ENCODE measurements at regions not wholly inside any gene's neighbourhood (a gene's known extent, or its start where the extent isn't known, plus 50 kb on each side); places are given as distances from the start of the nearest gene placed in this dataset.

DNA sequence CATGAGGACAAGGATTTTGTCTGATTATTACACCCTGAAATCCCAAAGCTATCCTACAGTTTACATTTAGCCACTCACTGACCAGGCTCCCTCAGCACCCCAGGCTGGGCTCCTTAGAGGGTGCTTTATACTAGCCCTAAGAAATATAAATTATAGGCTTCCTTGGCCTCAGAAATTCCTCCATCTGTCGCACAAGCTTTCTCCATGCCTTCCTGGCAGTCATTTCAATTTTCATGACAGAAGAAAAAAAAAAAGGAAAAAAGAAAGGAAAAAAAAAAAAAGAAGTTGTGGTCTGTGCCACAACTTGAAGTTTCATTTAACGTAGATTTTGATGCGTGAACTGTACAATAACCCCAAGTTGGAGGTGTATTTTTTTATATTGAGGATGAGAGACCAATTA lies 719.5 kb downstream of the BCL11A start:
- TF ChIP-seq EZH2 (IDR thresholded peaks at IDR 0.05; ENCODE audit: borderline replicate concordance, low read length) (no peak), CTCF (IDR thresholded peaks at IDR 0.05; ENCODE audit: low read length) (no peak)
- H3F3A ChIP-seq (ENCODE audit: insufficient read depth, low read length), result no peaks in the 10 kb centered on the region
- no peaks in the 10 kb centered on the region for H3K79me2 ChIP-seq (ENCODE audit: insufficient read depth, low read length)
- no peaks in the 10 kb centered on the region for H3K4me1 ChIP-seq (ENCODE audit: insufficient read depth, low read length, severe bottlenecking)
- H3K4me3 ChIP-seq (ENCODE audit: low read depth, low read length, poor library complexity, severe bottlenecking), result no peak overlapping the region
- H3K27me3 ChIP-seq (ENCODE audit: insufficient read depth, low read length), result no peaks in the 10 kb centered on the region
- H3K9ac ChIP-seq (ENCODE audit: low read length), result no peak overlapping the region
- no peaks in the 10 kb centered on the region for H3K9me2 ChIP-seq (ENCODE audit: low read depth, low read length)
- no peak overlapping the region for H3K27ac ChIP-seq (ENCODE audit: low read depth, low read length, poor library complexity, severe bottlenecking)
- no peaks in the 10 kb centered on the region for H4K20me1 ChIP-seq (ENCODE audit: insufficient read depth, low read length)
- H3K4me2 ChIP-seq (ENCODE audit: low read length), result no peak overlapping the region
- H3K9me3 ChIP-seq (ENCODE audit: low read length), result no peaks in the 10 kb centered on the region
- no peak overlapping the region for H2AFZ ChIP-seq (ENCODE audit: low read length)
- H3K36me3 ChIP-seq (ENCODE audit: insufficient read depth, low read length), result no peaks in the 10 kb centered on the region

DNA sequence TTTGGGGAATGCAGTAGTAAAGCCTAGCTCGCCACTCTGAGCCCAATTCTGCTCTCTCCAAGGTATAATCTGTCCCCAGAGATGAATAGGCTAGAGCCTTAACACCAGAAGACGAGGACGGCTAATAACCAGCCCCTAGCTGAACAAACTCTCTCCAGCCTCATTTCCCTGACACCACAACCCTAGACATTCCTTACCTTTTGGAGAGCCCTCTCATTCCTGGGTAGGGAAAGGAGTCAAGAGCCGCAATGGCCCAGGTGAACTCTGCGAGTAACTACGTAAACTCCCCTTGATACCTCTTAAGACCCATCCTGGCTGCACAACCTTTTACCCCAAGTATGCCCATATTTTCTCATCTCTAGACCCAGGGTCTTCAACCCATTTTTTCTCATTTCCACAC lies 722.9 kb downstream of the BCL11A start:
- TF ChIP-seq CTCF (IDR thresholded peaks at IDR 0.05; ENCODE audit: low read length) (no peak), EZH2 (IDR thresholded peaks at IDR 0.05; ENCODE audit: borderline replicate concordance, low read length) (no peak)
- no peaks in the 10 kb centered on the region for H3K27me3 ChIP-seq (ENCODE audit: insufficient read depth, low read length)
- H3K9me2 ChIP-seq (ENCODE audit: low read depth, low read length), result no peaks in the 10 kb centered on the region
- no peak overlapping the region for H2AFZ ChIP-seq (ENCODE audit: low read length)
- no peak overlapping the region for H3K9ac ChIP-seq (ENCODE audit: low read length)
- no peaks in the 10 kb centered on the region for H3K79me2 ChIP-seq (ENCODE audit: insufficient read depth, low read length)
- no peak overlapping the region for H3K27ac ChIP-seq (ENCODE audit: low read depth, low read length, poor library complexity, severe bottlenecking)
- H3K9me3 ChIP-seq (ENCODE audit: low read length), result no peaks in the 10 kb centered on the region
- H4K20me1 ChIP-seq (ENCODE audit: insufficient read depth, low read length), result no peaks in the 10 kb centered on the region
- H3K4me2 ChIP-seq (ENCODE audit: low read length), result no peak overlapping the region
- no peak overlapping the region for H3K4me3 ChIP-seq (ENCODE audit: low read depth, low read length, poor library complexity, severe bottlenecking)
- H3F3A ChIP-seq (ENCODE audit: insufficient read depth, low read length), result no peaks in the 10 kb centered on the region
- no peaks in the 10 kb centered on the region for H3K36me3 ChIP-seq (ENCODE audit: insufficient read depth, low read length)
- no peaks in the 10 kb centered on the region for H3K4me1 ChIP-seq (ENCODE audit: insufficient read depth, low read length, severe bottlenecking)

GRCh38 chr2:59827677-59828076 lies 725.8 kb downstream of the BCL11A start:
- H3K36me3 ChIP-seq (ENCODE audit: insufficient read depth, low read length), result no peaks in the 10 kb centered on the region
- H3K9me2 ChIP-seq (ENCODE audit: low read depth, low read length), result no peaks in the 10 kb centered on the region
- H3K79me2 ChIP-seq (ENCODE audit: insufficient read depth, low read length), result no peaks in the 10 kb centered on the region
- H3K27ac ChIP-seq (ENCODE audit: low read depth, low read length, poor library complexity, severe bottlenecking), result no peak overlapping the region
- no peaks in the 10 kb centered on the region for H3K27me3 ChIP-seq (ENCODE audit: insufficient read depth, low read length)
- H3K9ac ChIP-seq (ENCODE audit: low read length), result no peak overlapping the region
- no peak overlapping the region for H3K4me2 ChIP-seq (ENCODE audit: low read length)
- H4K20me1 ChIP-seq (ENCODE audit: insufficient read depth, low read length), result no peaks in the 10 kb centered on the region
- TF ChIP-seq EZH2 (IDR thresholded peaks at IDR 0.05; ENCODE audit: borderline replicate concordance, low read length) (no peak), CTCF (IDR thresholded peaks at IDR 0.05; ENCODE audit: low read length) (no peak)
- no peak overlapping the region for H2AFZ ChIP-seq (ENCODE audit: low read length)
- no peak overlapping the region for H3K4me3 ChIP-seq (ENCODE audit: low read depth, low read length, poor library complexity, severe bottlenecking)
- H3K4me1 ChIP-seq (ENCODE audit: insufficient read depth, low read length, severe bottlenecking), result no peaks in the 10 kb centered on the region
- no peaks in the 10 kb centered on the region for H3K9me3 ChIP-seq (ENCODE audit: low read length)
- no peaks in the 10 kb centered on the region for H3F3A ChIP-seq (ENCODE audit: insufficient read depth, low read length)

Measured in OCI-LY1 (cell line).